ENCODE measurements at regions not wholly inside any gene's neighbourhood (a gene's known extent, or its start where the extent isn't known, plus 50 kb on each side); places are given as distances from the start of the nearest gene placed in this dataset.
"Not testable (repeated sequence)": the region's sequence is repeated elsewhere in the genome, so short reads cannot be mapped to it uniquely, and the experiment has no call there.

- H3K4me1 ChIP-seq (ENCODE audit: control insufficient read depth in 2 of 2, insufficient read depth in 2 of 2, low read length in 2 of 2); H3K36me3 ChIP-seq (ENCODE audit: control insufficient read depth in 2 of 2, insufficient read depth in 2 of 2, low read length in 2 of 2): not testable (repeated sequence)
These were observed 161.4 kb downstream of the SYT15 start for GRCh38 chr10:46740368-46740767.

GRCh38 chr10:46749003-46749402, 162.2 kb upstream of the PTPN20 start:
- not testable (repeated sequence) for H3K4me1 ChIP-seq (ENCODE audit: control insufficient read depth in 2 of 2, insufficient read depth in 2 of 2, low read length in 2 of 2); H3K27me3 ChIP-seq (ENCODE audit: control insufficient read depth in 2 of 2, insufficient read depth in 2 of 2, low read length in 2 of 2); H3K9me3 ChIP-seq (ENCODE audit: control insufficient read depth in 2 of 2, low read length in 2 of 2); H3K9ac ChIP-seq (ENCODE audit: low read depth in 1 of 2, low read length in 2 of 2); H3K36me3 ChIP-seq (ENCODE audit: control insufficient read depth in 2 of 2, insufficient read depth in 2 of 2, low read length in 2 of 2); H3K4me3 ChIP-seq (ENCODE audit: low read length in 2 of 2); H3K27ac ChIP-seq (ENCODE audit: low read depth in 2 of 2, low read length in 2 of 2)

More at GRCh38 chr10:46740368-46740767, 161.4 kb downstream of the SYT15 start:
- not testable (repeated sequence) for H3K27me3 ChIP-seq (ENCODE audit: control insufficient read depth in 2 of 2, insufficient read depth in 2 of 2, low read length in 2 of 2); H3K9me3 ChIP-seq (ENCODE audit: control insufficient read depth in 2 of 2, low read length in 2 of 2); H3K27ac ChIP-seq (ENCODE audit: low read depth in 2 of 2, low read length in 2 of 2); H3K4me3 ChIP-seq (ENCODE audit: low read length in 2 of 2); H3K9ac ChIP-seq (ENCODE audit: low read depth in 1 of 2, low read length in 2 of 2)

DNA sequence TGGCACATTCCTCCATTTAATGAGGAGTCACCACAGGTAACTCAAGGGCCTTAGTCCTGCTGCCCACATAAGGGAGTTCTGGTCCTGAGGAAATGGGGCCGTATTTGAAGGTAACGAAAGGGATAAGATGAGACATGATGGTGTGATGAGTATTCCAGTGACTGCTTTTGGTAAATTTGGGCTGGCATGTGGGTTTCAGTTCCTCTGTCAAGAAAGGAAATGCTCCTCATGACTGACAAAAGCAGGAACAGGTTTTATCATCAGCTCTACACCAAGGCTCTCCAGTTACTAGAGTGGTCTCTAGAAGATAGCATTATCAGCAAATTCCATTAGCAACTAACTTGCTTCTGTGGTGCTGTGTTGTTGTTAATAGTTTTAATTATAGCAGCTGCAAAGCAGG, 161.8 kb upstream of the PTPN20 start:
- H3K27ac ChIP-seq (ENCODE audit: low read depth in 2 of 2, low read length in 2 of 2); H3K36me3 ChIP-seq (ENCODE audit: control insufficient read depth in 2 of 2, insufficient read depth in 2 of 2, low read length in 2 of 2); H3K4me1 ChIP-seq (ENCODE audit: control insufficient read depth in 2 of 2, insufficient read depth in 2 of 2, low read length in 2 of 2); H3K9me3 ChIP-seq (ENCODE audit: control insufficient read depth in 2 of 2, low read length in 2 of 2); H3K27me3 ChIP-seq (ENCODE audit: control insufficient read depth in 2 of 2, insufficient read depth in 2 of 2, low read length in 2 of 2); H3K9ac ChIP-seq (ENCODE audit: low read depth in 1 of 2, low read length in 2 of 2); H3K4me3 ChIP-seq (ENCODE audit: low read length in 2 of 2): not testable (repeated sequence)

DNA sequence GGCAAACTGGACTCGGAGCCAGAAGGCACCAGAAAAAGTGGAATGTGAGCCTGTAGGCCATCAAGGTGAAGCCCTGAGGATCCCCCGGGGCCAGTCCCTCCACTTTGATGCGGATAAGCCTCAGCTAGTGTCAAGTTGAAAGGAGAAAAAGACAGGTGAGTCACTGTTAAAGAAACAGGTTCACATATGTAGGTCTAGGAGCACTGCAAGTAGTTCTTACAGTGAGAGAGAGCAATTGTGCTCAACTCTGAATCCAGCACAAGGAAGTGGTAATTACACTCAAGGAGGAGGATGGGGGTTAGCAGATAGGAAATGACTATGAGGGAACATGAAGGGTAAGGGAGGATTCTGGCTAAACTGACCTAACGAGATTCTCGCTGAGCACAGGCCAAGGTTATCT, 157.5 kb upstream of the PTPN20 start:
- not testable (repeated sequence) for H3K27me3 ChIP-seq (ENCODE audit: control insufficient read depth in 2 of 2, insufficient read depth in 2 of 2, low read length in 2 of 2); H3K4me1 ChIP-seq (ENCODE audit: control insufficient read depth in 2 of 2, insufficient read depth in 2 of 2, low read length in 2 of 2); H3K9ac ChIP-seq (ENCODE audit: low read depth in 1 of 2, low read length in 2 of 2); H3K36me3 ChIP-seq (ENCODE audit: control insufficient read depth in 2 of 2, insufficient read depth in 2 of 2, low read length in 2 of 2); H3K4me3 ChIP-seq (ENCODE audit: low read length in 2 of 2); H3K9me3 ChIP-seq (ENCODE audit: control insufficient read depth in 2 of 2, low read length in 2 of 2); H3K27ac ChIP-seq (ENCODE audit: low read depth in 2 of 2, low read length in 2 of 2)

GRCh38 chr10:46761471-46761870, 149.8 kb upstream of the PTPN20 start:
- H3K9ac ChIP-seq (ENCODE audit: low read depth in 1 of 2, low read length in 2 of 2); H3K27ac ChIP-seq (ENCODE audit: low read depth in 2 of 2, low read length in 2 of 2); H3K4me1 ChIP-seq (ENCODE audit: control insufficient read depth in 2 of 2, insufficient read depth in 2 of 2, low read length in 2 of 2); H3K4me3 ChIP-seq (ENCODE audit: low read length in 2 of 2); H3K9me3 ChIP-seq (ENCODE audit: control insufficient read depth in 2 of 2, low read length in 2 of 2); H3K36me3 ChIP-seq (ENCODE audit: control insufficient read depth in 2 of 2, insufficient read depth in 2 of 2, low read length in 2 of 2); H3K27me3 ChIP-seq (ENCODE audit: control insufficient read depth in 2 of 2, insufficient read depth in 2 of 2, low read length in 2 of 2): not testable (repeated sequence)

- H3K36me3 ChIP-seq (ENCODE audit: control insufficient read depth in 2 of 2, insufficient read depth in 2 of 2, low read length in 2 of 2); H3K9ac ChIP-seq (ENCODE audit: low read depth in 1 of 2, low read length in 2 of 2); H3K27ac ChIP-seq (ENCODE audit: low read depth in 2 of 2, low read length in 2 of 2); H3K27me3 ChIP-seq (ENCODE audit: control insufficient read depth in 2 of 2, insufficient read depth in 2 of 2, low read length in 2 of 2); H3K4me3 ChIP-seq (ENCODE audit: low read length in 2 of 2); H3K4me1 ChIP-seq (ENCODE audit: control insufficient read depth in 2 of 2, insufficient read depth in 2 of 2, low read length in 2 of 2); H3K9me3 ChIP-seq (ENCODE audit: control insufficient read depth in 2 of 2, low read length in 2 of 2): not testable (repeated sequence)
These were observed 142.5 kb upstream of the PTPN20 start for GRCh38 chr10:46768515-46769291.

- H3K4me1 ChIP-seq (ENCODE audit: control insufficient read depth in 2 of 2, insufficient read depth in 2 of 2, low read length in 2 of 2); H3K27me3 ChIP-seq (ENCODE audit: control insufficient read depth in 2 of 2, insufficient read depth in 2 of 2, low read length in 2 of 2); H3K9ac ChIP-seq (ENCODE audit: low read depth in 1 of 2, low read length in 2 of 2); H3K9me3 ChIP-seq (ENCODE audit: control insufficient read depth in 2 of 2, low read length in 2 of 2); H3K27ac ChIP-seq (ENCODE audit: low read depth in 2 of 2, low read length in 2 of 2); H3K4me3 ChIP-seq (ENCODE audit: low read length in 2 of 2); H3K36me3 ChIP-seq (ENCODE audit: control insufficient read depth in 2 of 2, insufficient read depth in 2 of 2, low read length in 2 of 2): not testable (repeated sequence)
These were observed 137.9 kb upstream of the PTPN20 start for GRCh38 chr10:46773178-46773896.

DNA sequence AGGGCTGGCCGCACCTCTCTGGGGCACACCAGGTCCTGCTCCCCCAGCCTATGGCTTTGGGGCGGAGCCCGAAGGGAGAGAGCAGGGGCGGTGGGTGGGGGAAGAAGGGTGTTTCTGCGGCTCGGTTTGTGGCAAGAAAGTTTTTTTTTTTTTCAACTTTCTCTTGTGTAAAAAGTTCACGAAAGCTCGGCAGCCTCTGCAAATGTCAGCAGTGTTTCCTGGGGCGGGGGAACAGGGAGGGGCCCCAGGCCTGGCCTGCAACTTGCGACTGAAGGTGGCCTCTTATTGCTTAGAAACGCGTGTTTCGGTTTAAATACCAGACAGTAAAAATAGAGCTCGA, 137.4 kb upstream of the PTPN20 start:
- H3K27ac ChIP-seq (ENCODE audit: low read depth in 2 of 2, low read length in 2 of 2); H3K9me3 ChIP-seq (ENCODE audit: control insufficient read depth in 2 of 2, low read length in 2 of 2); H3K4me3 ChIP-seq (ENCODE audit: low read length in 2 of 2); H3K9ac ChIP-seq (ENCODE audit: low read depth in 1 of 2, low read length in 2 of 2); H3K27me3 ChIP-seq (ENCODE audit: control insufficient read depth in 2 of 2, insufficient read depth in 2 of 2, low read length in 2 of 2); H3K36me3 ChIP-seq (ENCODE audit: control insufficient read depth in 2 of 2, insufficient read depth in 2 of 2, low read length in 2 of 2); H3K4me1 ChIP-seq (ENCODE audit: control insufficient read depth in 2 of 2, insufficient read depth in 2 of 2, low read length in 2 of 2): not testable (repeated sequence)

GRCh38 chr10:46774366-46774765, 136.9 kb upstream of the PTPN20 start:
- not testable (repeated sequence) for H3K27ac ChIP-seq (ENCODE audit: low read depth in 2 of 2, low read length in 2 of 2); H3K4me3 ChIP-seq (ENCODE audit: low read length in 2 of 2); H3K9me3 ChIP-seq (ENCODE audit: control insufficient read depth in 2 of 2, low read length in 2 of 2); H3K27me3 ChIP-seq (ENCODE audit: control insufficient read depth in 2 of 2, insufficient read depth in 2 of 2, low read length in 2 of 2); H3K9ac ChIP-seq (ENCODE audit: low read depth in 1 of 2, low read length in 2 of 2); H3K36me3 ChIP-seq (ENCODE audit: control insufficient read depth in 2 of 2, insufficient read depth in 2 of 2, low read length in 2 of 2); H3K4me1 ChIP-seq (ENCODE audit: control insufficient read depth in 2 of 2, insufficient read depth in 2 of 2, low read length in 2 of 2)

DNA sequence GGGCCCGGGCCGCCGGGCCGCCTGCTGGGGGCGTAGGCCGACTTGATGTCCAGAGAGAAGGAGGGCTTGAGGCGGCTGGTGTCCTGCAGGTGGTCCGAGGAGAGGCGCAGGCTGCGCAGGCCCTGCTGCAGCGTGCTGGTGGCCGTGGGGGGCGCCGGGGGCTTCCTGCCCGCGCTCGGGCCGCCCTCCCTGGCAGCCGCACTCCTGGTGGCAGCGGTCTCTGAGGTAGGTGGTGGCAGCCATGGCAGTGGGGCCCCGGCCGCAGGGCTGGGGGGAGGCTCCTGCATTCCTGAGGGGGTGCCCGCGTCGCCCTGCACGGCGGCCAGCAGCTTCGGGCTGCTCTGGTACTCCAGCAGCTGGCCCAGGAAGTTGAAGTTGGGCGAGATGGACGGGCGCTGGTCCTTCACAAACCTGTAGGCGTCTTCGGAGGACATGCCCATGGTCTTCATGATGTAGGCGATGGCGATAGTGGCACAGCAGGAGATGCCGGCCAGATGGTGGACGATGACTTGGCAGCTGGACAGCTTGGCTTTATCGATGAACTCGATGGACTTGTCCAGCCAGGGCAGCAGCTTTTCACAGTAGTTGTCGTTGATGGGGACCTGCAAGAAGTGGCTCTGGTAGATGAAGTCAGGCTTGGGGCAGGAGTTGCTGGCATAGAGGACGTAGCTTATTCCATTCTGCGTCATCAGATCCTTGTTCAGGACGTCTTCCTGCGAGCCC, 136.1 kb upstream of the PTPN20 start:
- not testable (repeated sequence) for H3K27me3 ChIP-seq (ENCODE audit: control insufficient read depth in 2 of 2, insufficient read depth in 2 of 2, low read length in 2 of 2); H3K36me3 ChIP-seq (ENCODE audit: control insufficient read depth in 2 of 2, insufficient read depth in 2 of 2, low read length in 2 of 2); H3K4me1 ChIP-seq (ENCODE audit: control insufficient read depth in 2 of 2, insufficient read depth in 2 of 2, low read length in 2 of 2); H3K9me3 ChIP-seq (ENCODE audit: control insufficient read depth in 2 of 2, low read length in 2 of 2); H3K4me3 ChIP-seq (ENCODE audit: low read length in 2 of 2); H3K27ac ChIP-seq (ENCODE audit: low read depth in 2 of 2, low read length in 2 of 2); H3K9ac ChIP-seq (ENCODE audit: low read depth in 1 of 2, low read length in 2 of 2)
